Duodenal mucosa (tissue), 2 donors: ENCODE measurements at regions not wholly inside any gene's neighbourhood (a gene's known extent, or its start where the extent isn't known, plus 50 kb on each side); places are given as distances from the start of the nearest gene placed in this dataset.

Source experiments
- H3K27ac ChIP-seq: one replicate; pipeline ENCODE4 v1.7.0; 2013; ENCODE audit warnings: low read depth, low read length
- H3K27me3 ChIP-seq, 2 donors: one replicate each; pipeline ENCODE4 v1.7.0; 2013; ENCODE audit warnings: low read length in 2 of 2, control low read depth in 1 of 2; ENCODE audit not compliant: insufficient read depth in 2 of 2, control insufficient read depth in 1 of 2
- H3K36me3 ChIP-seq, 2 donors: one replicate each; pipeline ENCODE4 v1.7.0; 2013; ENCODE audit warnings: low read length in 2 of 2, control low read depth in 1 of 2; ENCODE audit not compliant: insufficient read depth in 2 of 2, control insufficient read depth in 1 of 2
- H3K4me1 ChIP-seq, 2 donors: one replicate each; pipeline ENCODE4 v1.7.0; 2013; ENCODE audit warnings: low read length in 2 of 2, control low read depth in 1 of 2; ENCODE audit not compliant: insufficient read depth in 2 of 2, control insufficient read depth in 1 of 2
- H3K4me3 ChIP-seq, 2 donors: one replicate each; pipeline ENCODE4 v1.7.0; 2013; ENCODE audit warnings: low read length in 2 of 2, low read depth in 1 of 2
- H3K9ac ChIP-seq, 2 donors: one replicate each; pipeline ENCODE4 v1.7.0; 2013; ENCODE audit warnings: low read length in 2 of 2, low read depth in 1 of 2
- H3K9me3 ChIP-seq, 2 donors: one replicate each; pipeline ENCODE4 v1.7.0; 2013; ENCODE audit warnings: low read length in 2 of 2, control low read depth in 1 of 2; ENCODE audit not compliant: control insufficient read depth in 1 of 2

DNA sequence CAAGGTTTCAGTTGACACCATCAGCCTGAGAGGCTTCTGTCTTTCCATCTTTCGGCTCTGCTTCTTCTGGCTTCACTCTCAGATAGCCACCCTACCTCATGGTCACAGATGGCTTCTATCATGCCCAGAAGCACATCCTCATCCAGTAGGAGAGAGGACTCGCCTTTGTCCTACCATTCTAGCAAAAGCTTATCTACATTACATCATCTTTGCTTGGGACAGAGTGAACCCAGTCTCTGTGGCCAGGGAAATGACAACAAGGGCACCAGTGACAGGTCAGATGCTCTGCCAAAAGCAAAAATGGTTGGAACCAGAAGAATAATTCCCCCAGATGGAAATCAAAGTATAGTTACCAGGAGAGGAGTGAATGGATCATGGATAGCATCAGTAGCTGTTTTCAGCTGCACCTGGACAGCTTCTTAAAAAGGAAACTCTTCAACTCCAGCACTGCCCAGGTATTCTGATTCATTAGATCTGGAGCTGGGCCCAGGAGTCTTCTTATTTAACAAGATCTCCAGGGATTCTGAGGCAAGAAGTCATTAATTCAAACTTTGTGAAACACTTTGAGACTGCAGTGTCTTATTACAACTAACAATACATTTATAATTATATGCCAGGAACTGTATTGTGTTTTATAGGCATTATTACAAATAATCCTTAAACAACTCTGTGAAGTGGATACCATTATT lies 257.7 kb upstream of the UBE2E3 start:
- H3K27me3 ChIP-seq, result no peaks in the 10 kb centered on the region
- no peaks in the 10 kb centered on the region for H3K36me3 ChIP-seq
- H3K9ac ChIP-seq, result no peak overlapping the region

DNA sequence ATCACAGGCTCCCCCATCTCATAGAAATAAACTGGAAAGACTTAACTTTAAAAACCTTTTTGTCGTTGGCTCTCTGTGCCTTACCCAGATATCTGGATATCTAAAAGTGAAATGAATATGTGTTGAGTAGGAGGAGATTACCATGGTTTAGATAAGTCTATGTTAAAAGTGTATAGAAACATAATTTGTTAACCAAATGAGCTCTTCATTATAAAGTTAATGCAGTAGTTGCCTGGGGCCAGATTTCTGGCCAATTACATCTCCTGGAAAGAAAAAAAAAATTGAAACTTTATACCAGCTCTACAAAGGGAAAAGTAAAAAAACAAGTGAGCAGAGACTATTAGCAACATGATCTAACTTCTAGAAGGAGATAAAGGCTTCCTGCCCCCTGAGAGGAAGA lies 259.6 kb upstream of the UBE2E3 start:
- no peak overlapping the region for H3K27ac ChIP-seq
- no peak overlapping the region for H3K9ac ChIP-seq
- no peak overlapping the region for H3K4me3 ChIP-seq
- H3K9me3 ChIP-seq, result no peaks in the 10 kb centered on the region
- H3K27me3 ChIP-seq, result no peaks in the 10 kb centered on the region
- H3K36me3 ChIP-seq, result no peaks in the 10 kb centered on the region
- H3K4me1 ChIP-seq, result no peaks in the 10 kb centered on the region

More for the DNA sequence above, 257.7 kb upstream of the UBE2E3 start:
- Histone ChIP-seq H3K27ac (no peak overlapping the region), H3K9me3 (no peaks in the 10 kb centered on the region), H3K4me3 (no peak overlapping the region), H3K4me1 (no peaks in the 10 kb centered on the region)

DNA sequence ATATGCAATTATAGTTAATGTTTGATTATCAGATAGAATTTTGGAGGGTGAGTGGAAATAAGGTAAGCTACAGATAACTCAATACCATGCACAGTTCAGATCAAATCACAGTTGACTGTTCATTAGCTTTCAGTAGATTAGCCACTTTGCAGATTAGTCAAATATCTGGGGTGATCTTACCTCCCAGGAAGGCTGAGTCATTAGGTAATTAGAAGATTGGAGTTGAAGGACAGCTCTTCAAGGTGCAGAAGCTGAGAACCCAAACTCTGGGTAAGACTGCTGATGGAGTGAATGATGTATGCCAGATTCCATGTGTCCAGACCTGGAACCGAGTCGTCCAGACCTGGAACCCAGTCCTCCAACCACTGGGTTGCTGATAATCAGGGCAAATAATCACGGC lies 262.8 kb upstream of the UBE2E3 start:
- no peaks in the 10 kb centered on the region for H3K4me1 ChIP-seq
- H3K4me3 ChIP-seq, result no peak overlapping the region
- H3K9ac ChIP-seq, result no peak overlapping the region
- H3K36me3 ChIP-seq, result no peaks in the 10 kb centered on the region
- no peak overlapping the region for H3K27ac ChIP-seq
- peaks cover 0 to under 1% of the 10 kb centered on the region in 2 donors for H3K9me3 ChIP-seq
- no peaks in the 10 kb centered on the region for H3K27me3 ChIP-seq

DNA sequence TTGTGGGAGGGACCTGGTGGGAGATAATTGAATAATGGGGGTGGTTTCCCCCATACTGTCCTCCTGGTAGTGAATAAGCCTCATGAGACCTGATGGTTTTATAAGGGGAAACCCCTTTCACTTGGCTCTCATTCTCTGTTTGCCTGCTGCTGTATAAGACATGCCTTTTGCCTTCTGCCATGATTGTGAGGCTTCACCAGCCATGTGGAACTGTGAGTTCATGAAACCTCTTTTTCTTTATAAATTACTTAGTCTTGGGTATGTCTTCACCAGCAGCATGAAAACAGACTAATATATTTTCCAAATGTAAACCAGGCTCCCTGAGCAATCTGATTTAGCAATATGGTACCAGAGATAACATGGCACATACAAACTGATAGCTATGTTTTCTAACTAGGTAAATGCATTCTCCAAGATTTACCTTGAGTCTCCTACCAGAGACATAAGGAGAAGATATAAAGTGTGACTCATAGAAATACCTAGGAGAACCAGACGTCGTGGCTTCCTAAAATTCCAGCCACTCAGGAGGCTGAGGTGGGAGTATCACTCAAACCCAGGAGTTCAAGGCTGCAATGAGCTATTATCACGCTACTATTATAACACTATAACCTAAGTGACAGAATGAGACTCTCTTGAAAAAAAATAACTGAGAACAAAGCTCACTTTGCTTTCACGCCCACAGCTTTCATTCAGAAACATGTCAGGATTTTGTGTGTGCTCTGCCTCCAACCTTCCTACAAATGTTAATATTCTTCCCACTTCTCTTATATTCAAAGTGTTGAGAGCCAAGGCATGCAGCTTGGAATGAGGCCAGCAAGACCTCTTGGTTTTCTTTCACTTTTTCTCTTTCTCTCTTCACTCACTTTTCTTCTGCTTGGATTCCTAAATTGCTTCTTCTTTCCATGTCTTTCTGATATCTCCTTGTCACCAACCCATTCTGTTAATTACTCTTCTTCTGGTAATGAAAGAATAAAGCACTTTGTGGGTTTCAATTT lies 263.9 kb upstream of the UBE2E3 start:
- no peaks in the 10 kb centered on the region for H3K4me1 ChIP-seq
- H3K9ac ChIP-seq, result no peak overlapping the region
- no peaks in the 10 kb centered on the region for H3K27me3 ChIP-seq
- peaks cover 0 to 4% of the 10 kb centered on the region in 2 donors for H3K9me3 ChIP-seq
- H3K27ac ChIP-seq, result no peak overlapping the region
- no peaks in the 10 kb centered on the region for H3K36me3 ChIP-seq
- no peak overlapping the region for H3K4me3 ChIP-seq

DNA sequence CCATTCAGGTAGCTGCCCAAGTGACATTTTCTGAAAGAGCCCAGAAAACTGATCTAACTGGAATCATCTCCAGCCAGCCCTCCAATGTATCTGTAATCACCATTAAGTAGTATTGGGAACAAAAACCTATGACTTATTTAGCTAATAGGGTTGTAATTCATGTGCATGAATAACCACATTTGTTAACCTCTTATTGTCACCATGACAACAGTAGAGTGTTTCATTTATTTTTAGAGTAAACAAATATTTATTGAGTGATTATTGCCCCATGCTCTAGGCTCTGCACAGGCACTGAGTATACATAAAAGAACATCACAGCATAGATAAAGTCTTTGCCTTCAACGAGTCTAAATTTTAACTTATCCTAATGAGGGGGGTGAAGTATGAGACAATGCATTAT lies 265.4 kb upstream of the UBE2E3 start:
- Histone ChIP-seq H3K9ac (no peak overlapping the region), H3K9me3 (peaks cover 0 to 4% of the 10 kb centered on the region in 2 donors), H3K36me3 (no peaks in the 10 kb centered on the region), H3K4me1 (no peaks in the 10 kb centered on the region), H3K27ac (no peak overlapping the region), H3K27me3 (no peaks in the 10 kb centered on the region), H3K4me3 (no peak overlapping the region)

DNA sequence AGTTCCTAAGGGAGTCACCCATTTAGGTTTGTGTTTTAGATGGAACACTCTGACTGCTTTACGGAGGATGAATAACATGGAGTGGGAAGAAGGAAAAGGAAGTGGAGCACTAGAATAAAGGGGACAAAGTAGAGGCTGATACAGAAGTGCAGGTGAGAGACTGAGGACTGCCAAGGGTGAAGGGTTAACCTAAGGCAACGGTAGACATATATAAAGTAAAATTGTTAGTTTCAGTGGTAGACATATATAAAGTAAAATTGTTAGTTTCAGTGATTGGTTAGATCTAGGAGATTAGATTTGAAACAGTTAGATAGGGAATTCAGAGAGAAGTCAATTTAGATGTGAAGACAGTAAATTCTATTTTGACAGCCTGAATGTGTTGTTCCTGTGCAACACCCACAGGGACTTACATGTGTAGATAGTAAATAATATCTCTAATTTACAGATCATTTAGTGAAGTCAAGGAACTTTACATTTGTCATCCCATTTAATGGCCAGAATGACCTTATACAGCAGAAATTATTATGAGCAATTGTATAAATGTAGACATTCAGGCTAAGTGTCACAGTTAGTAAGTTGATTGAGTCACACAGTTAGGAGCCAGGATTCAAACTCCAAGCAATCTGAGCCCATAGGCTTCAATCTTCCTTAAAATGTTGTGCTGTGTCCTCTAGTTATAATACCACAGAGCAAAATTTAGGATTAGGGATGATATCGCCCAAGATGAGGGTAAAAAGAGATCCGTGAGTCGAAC lies 270.8 kb upstream of the UBE2E3 start:
- Histone ChIP-seq H3K27ac (no peak overlapping the region), H3K4me1 (peaks cover 0 to 8% of the 10 kb centered on the region in 2 donors), H3K9me3 (peaks cover 0 to 4% of the 10 kb centered on the region in 2 donors), H3K27me3 (no peaks in the 10 kb centered on the region), H3K9ac (no peak overlapping the region), H3K4me3 (no peak overlapping the region), H3K36me3 (no peaks in the 10 kb centered on the region)

DNA sequence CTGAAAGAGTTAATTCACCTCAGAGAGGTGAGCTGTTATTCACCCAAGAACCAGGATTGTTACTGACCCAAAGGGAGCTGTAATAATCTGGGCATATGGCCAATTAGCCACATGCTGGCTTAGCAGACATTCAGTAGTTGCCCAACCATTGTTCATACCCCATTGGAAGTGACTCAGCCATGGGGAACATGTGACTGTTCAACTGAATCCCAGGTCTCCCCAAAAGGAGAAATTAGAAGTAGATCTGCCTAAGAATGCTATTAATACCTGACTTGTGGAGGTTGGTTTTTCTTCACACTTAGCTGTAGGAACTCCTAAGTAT lies 272.6 kb upstream of the UBE2E3 start:
- no peak overlapping the region for H3K27ac ChIP-seq
- no peak overlapping the region for H3K4me3 ChIP-seq
- H3K27me3 ChIP-seq, result no peaks in the 10 kb centered on the region
- no peaks in the 10 kb centered on the region for H3K36me3 ChIP-seq
- no peak overlapping the region for H3K9ac ChIP-seq
- peaks cover 0 to 8% of the 10 kb centered on the region in 2 donors for H3K4me1 ChIP-seq
- H3K9me3 ChIP-seq, result peaks cover 0 to 4% of the 10 kb centered on the region in 2 donors

DNA sequence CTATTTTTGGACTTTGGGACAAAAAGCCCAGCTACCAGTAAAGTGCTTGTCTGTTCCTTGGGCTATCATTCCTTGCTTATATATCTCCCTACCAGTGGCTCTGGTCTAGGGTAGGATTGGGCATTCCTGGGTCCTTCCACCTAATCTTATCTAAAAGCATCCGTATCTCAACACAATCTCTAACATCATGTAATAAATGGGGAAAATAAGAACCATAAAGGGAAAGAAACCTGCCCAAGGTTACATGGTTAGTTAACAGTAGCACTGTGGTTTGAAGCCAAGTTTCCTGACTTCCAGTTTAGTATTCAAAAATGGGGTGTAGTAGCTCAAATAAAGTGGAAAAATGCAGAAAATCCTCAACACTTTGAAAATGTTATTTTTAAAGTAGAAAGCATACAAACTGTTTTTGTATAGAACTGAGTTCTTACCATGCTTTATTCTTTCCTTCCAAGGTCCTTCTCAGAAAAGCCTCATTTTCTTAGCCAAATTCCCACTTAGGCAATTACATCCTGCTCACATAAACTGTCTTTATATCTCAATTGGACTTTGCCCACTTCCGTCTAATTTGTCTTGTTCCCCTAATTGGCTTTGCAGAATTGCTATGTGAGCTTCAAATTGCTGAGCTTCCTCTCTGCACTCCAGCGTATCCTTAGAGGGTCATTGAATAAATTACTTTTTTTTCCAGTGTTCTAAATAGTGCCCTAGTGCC lies 273.1 kb upstream of the UBE2E3 start:
- Histone ChIP-seq H3K9me3 (peaks cover 0 to 1% of the 10 kb centered on the region in 2 donors), H3K9ac (no peak overlapping the region), H3K4me3 (no peak overlapping the region), H3K27me3 (no peaks in the 10 kb centered on the region), H3K27ac (no peak overlapping the region), H3K4me1 (peaks cover 0 to 8% of the 10 kb centered on the region in 2 donors), H3K36me3 (no peaks in the 10 kb centered on the region)

DNA sequence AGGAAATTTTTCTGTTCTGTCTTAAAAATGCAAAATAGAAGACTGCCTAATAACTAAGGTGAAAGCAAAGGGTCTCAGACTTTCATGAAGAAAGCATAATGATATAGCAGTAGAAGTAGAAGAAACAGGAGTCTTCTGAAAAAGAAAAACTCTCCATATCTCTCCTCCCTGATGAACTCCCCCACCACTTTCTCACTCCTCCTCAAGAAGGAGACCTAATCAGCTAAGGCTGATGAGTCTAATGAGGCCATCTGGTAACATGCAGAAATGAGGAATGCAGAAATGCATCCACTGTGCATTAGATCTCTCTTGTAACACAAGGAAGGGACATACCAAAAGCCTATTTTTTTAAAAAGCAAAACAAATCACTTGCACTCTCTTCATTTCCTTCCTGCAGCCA lies 273.7 kb upstream of the UBE2E3 start:
- no peak overlapping the region for H3K27ac ChIP-seq
- H3K27me3 ChIP-seq, result no peaks in the 10 kb centered on the region
- no peaks in the 10 kb centered on the region for H3K9me3 ChIP-seq
- no peak overlapping the region for H3K9ac ChIP-seq
- no peak overlapping the region for H3K4me3 ChIP-seq
- peaks cover 0 to 8% of the 10 kb centered on the region in 2 donors for H3K4me1 ChIP-seq
- H3K36me3 ChIP-seq, result no peaks in the 10 kb centered on the region
